Mammary epithelial cell (primary cell): ENCODE measurements at regions not wholly inside any gene's neighbourhood (a gene's known extent, or its start where the extent isn't known, plus 50 kb on each side); places are given as distances from the start of the nearest gene placed in this dataset.
"Not testable (repeated sequence)": the region's sequence is repeated elsewhere in the genome, so short reads cannot be mapped to it uniquely, and the experiment has no call there.

ENCODE experiments used
- EZH2 ChIP-seq: IDR thresholded peaks from 2 replicates; pipeline ENCODE4 v1.6.1; 2012; ENCODE audit warnings: low read length, inconsistent platforms, borderline replicate concordance
- TF ChIP-seq, protein P1 (sequence below), 2 donors: IDR thresholded peaks in 1 of 2; conservative IDR thresholded peaks in 1 of 2; 2 replicates each; pipeline ENCODE4 v1.5.1; 2011 to 2012; ENCODE audit warnings: inconsistent platforms in 2 of 2, low read length in 2 of 2, mild to moderate bottlenecking in 2 of 2, control low read depth in 1 of 2, low read depth in 1 of 2; ENCODE audit not compliant: insufficient read depth in 1 of 2; ENCODE audit errors: extremely low read depth in 1 of 2

- TF ChIP-seq, protein P1, sequence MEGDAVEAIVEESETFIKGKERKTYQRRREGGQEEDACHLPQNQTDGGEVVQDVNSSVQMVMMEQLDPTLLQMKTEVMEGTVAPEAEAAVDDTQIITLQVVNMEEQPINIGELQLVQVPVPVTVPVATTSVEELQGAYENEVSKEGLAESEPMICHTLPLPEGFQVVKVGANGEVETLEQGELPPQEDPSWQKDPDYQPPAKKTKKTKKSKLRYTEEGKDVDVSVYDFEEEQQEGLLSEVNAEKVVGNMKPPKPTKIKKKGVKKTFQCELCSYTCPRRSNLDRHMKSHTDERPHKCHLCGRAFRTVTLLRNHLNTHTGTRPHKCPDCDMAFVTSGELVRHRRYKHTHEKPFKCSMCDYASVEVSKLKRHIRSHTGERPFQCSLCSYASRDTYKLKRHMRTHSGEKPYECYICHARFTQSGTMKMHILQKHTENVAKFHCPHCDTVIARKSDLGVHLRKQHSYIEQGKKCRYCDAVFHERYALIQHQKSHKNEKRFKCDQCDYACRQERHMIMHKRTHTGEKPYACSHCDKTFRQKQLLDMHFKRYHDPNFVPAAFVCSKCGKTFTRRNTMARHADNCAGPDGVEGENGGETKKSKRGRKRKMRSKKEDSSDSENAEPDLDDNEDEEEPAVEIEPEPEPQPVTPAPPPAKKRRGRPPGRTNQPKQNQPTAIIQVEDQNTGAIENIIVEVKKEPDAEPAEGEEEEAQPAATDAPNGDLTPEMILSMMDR (conservative IDR thresholded peaks at IDR 0.05 in 1 of 2, IDR thresholded peaks at IDR 0.05 in 1 of 2; ENCODE audit: extremely low read depth in 1 of 2, insufficient read depth in 1 of 2, low read depth in 1 of 2, low read length in 2 of 2) = not testable (repeated sequence)
- TF ChIP-seq EZH2 = not testable (repeated sequence)
These were observed 200.2 kb downstream of the NPIPA8 start for GRCh38 chr16:18136288-18136687.
